MM.1S (cell line): ENCODE measurements at regions not wholly inside any gene's neighbourhood (a gene's known extent, or its start where the extent isn't known, plus 50 kb on each side); places are given as distances from the start of the nearest gene placed in this dataset.

Experiments used
- DNase-seq: peaks from one replicate; pipeline ENCODE4 v3.0.0-alpha.2; 2015
- H2AFZ ChIP-seq: fragments of 300-600 bp; sonication (generic); 2 replicates; pipeline ENCODE4 v1.6.0; 2016; ENCODE audit warnings: antibody characterized with exemption, low read length
- H3F3A ChIP-seq: fragments of 300-600 bp; sonication (generic); 2 replicates; pipeline ENCODE4 v1.6.1; 2016; ENCODE audit warnings: mild to moderate bottlenecking, antibody characterized with exemption, low read length, moderate library complexity, mixed read lengths; ENCODE audit not compliant: insufficient read depth
- H3K27ac ChIP-seq: fragments of 300-600 bp; sonication (generic); 2 replicates; pipeline ENCODE4 v1.5.1; 2016; ENCODE audit warnings: mild to moderate bottlenecking, low read length
- H3K27me3 ChIP-seq: fragments of 300-600 bp; sonication (generic); replicated peaks from 2 replicates; pipeline ENCODE4 v1.6.0; 2016; ENCODE audit warnings: low read length; ENCODE audit not compliant: insufficient read depth
- H3K36me3 ChIP-seq: fragments of 300-600 bp; sonication (generic); replicated peaks from 2 replicates; pipeline ENCODE4 v1.6.1; 2016; ENCODE audit warnings: mild to moderate bottlenecking, low read length, mixed read lengths; ENCODE audit not compliant: insufficient read depth
- H3K4me1 ChIP-seq: fragments of 300-600 bp; sonication (generic); 2 replicates; pipeline ENCODE4 v1.6.1; 2016; ENCODE audit warnings: low read length, mixed read lengths
- H3K4me2 ChIP-seq: fragments of 300-600 bp; sonication (generic); 2 replicates; pipeline ENCODE4 v1.6.0; 2016; ENCODE audit warnings: low read depth, low read length
- H3K4me3 ChIP-seq: fragments of 300-600 bp; sonication (generic); 2 replicates; pipeline ENCODE4 v1.5.1; 2016; ENCODE audit warnings: low read length, mixed read lengths
- H3K79me2 ChIP-seq: fragments of 300-600 bp; sonication (generic); 2 replicates; pipeline ENCODE4 v1.6.1; 2016; ENCODE audit warnings: mixed run types, low read length, mixed read lengths
- H3K9ac ChIP-seq: fragments of 300-600 bp; sonication (generic); 2 replicates; pipeline ENCODE4 v1.6.1; 2016; ENCODE audit warnings: low read length, mixed read lengths
- H3K9me2 ChIP-seq: fragments of 300-600 bp; sonication (generic); replicated peaks from 2 replicates; pipeline ENCODE4 v1.6.1; 2016; ENCODE audit warnings: mild to moderate bottlenecking, low read length, mixed read lengths; ENCODE audit not compliant: insufficient read depth
- H3K9me3 ChIP-seq: fragments of 300-600 bp; sonication (generic); replicated peaks from 2 replicates; pipeline ENCODE4 v1.6.1; 2016; ENCODE audit warnings: mild to moderate bottlenecking, low read length, mixed read lengths; ENCODE audit not compliant: insufficient read depth
- H4K20me1 ChIP-seq: fragments of 300-600 bp; sonication (generic); 2 replicates; pipeline ENCODE4 v1.6.1; 2016; ENCODE audit warnings: mild to moderate bottlenecking, low read length, moderate library complexity, mixed read lengths; ENCODE audit not compliant: insufficient read depth
- CTCF ChIP-seq: fragments of 300-600 bp; sonication (generic); IDR thresholded peaks from 2 replicates; pipeline ENCODE4 v1.5.1; 2016; ENCODE audit warnings: antibody characterized with exemption, low read length, mixed read lengths
- EZH2 ChIP-seq: fragments of 300-600 bp; sonication (generic); optimal IDR thresholded peaks from 2 replicates; pipeline ENCODE3; 2017; ENCODE audit warnings: low read depth, mild to moderate bottlenecking, antibody characterized with exemption, low read length, mixed read lengths
- EZH2phosphoT487 ChIP-seq: fragments of 300-600 bp; sonication (generic); IDR thresholded peaks from 2 replicates; pipeline ENCODE4 v1.6.1; 2018; ENCODE audit warnings: antibody characterized with exemption, low read length

DNA sequence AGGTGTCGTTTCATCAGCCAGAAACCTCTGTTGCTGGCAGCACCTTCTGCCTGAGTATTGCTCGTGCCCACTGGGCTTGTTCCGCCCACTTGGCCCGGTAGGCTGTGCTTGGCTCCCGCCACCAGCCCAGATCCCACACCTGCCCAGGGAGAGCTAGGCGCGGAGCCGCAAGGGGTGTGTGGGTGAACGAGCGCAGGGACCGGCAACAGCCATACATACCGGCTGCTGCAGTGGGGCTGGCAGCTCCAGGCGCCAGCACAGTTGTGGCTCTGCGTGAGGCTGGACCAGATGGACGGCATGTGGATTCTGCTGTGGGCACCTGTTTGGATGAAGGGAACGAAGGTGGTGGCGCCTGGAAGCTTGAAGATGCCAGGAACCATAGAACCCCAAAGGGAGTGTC, 331.5 kb upstream of the MCTP2 start:
- H3K27ac ChIP-seq, result no peak overlapping the region
- H3K79me2 ChIP-seq, result no peaks in the 10 kb centered on the region
- no peaks in the 10 kb centered on the region for H3K9me3 ChIP-seq
- no peak overlapping the region for H3K4me3 ChIP-seq
- no peak overlapping the region for H2AFZ ChIP-seq
- H3K9ac ChIP-seq, result no peak overlapping the region
- no peak for DNase-seq
- H3K4me2 ChIP-seq, result no peak overlapping the region
- no peaks in the 10 kb centered on the region for H3K27me3 ChIP-seq
- no peaks in the 10 kb centered on the region for H3K36me3 ChIP-seq
- no peaks in the 10 kb centered on the region for H3K9me2 ChIP-seq
- no peaks in the 10 kb centered on the region for H3K4me1 ChIP-seq
- no peaks in the 10 kb centered on the region for H4K20me1 ChIP-seq
- no peak for TF ChIP-seq CTCF
- no peak for TF ChIP-seq EZH2
- no peak for TF ChIP-seq EZH2phosphoT487
- H3F3A ChIP-seq, result no peaks in the 10 kb centered on the region

- Histone ChIP-seq H3K9me2 (no peaks in the 10 kb centered on the region), H3K4me3 (no peak overlapping the region), H3K4me2 (no peak overlapping the region), H3F3A (no peaks in the 10 kb centered on the region), H3K27ac (no peak overlapping the region), H3K27me3 (no peaks in the 10 kb centered on the region), H3K79me2 (no peaks in the 10 kb centered on the region), H3K9me3 (no peaks in the 10 kb centered on the region), H3K9ac (no peak overlapping the region), H2AFZ (no peak overlapping the region), H3K36me3 (no peaks in the 10 kb centered on the region), H3K4me1 (no peaks in the 10 kb centered on the region), H4K20me1 (no peaks in the 10 kb centered on the region)
- peak; percentile 43 for DNase-seq
- TF ChIP-seq CTCF (no peak), EZH2phosphoT487 (no peak), EZH2 (no peak)
Measured at GRCh38 chr15:93897377-93897776, 334.0 kb upstream of the MCTP2 start.

GRCh38 chr15:93895976-93896770, 335.2 kb upstream of the MCTP2 start:
- no peaks in the 10 kb centered on the region for H3K9me3 ChIP-seq
- H3K27me3 ChIP-seq, result no peaks in the 10 kb centered on the region
- DNase-seq, result no peak
- TF ChIP-seq EZH2 (no peak), EZH2phosphoT487 (no peak), CTCF (no peak)
- no peak overlapping the region for H3K27ac ChIP-seq
- no peaks in the 10 kb centered on the region for H3K79me2 ChIP-seq
- no peaks in the 10 kb centered on the region for H3K36me3 ChIP-seq
- H2AFZ ChIP-seq, result no peak overlapping the region
- no peak overlapping the region for H3K4me3 ChIP-seq
- no peaks in the 10 kb centered on the region for H3K9me2 ChIP-seq
- H3K9ac ChIP-seq, result no peak overlapping the region
- H3K4me1 ChIP-seq, result no peaks in the 10 kb centered on the region
- no peaks in the 10 kb centered on the region for H3F3A ChIP-seq
- H4K20me1 ChIP-seq, result no peaks in the 10 kb centered on the region
- H3K4me2 ChIP-seq, result no peak overlapping the region
